ENCODE measurements at regions not wholly inside any gene's neighbourhood (a gene's known extent, or its start where the extent isn't known, plus 50 kb on each side); places are given as distances from the start of the nearest gene placed in this dataset.

DNA sequence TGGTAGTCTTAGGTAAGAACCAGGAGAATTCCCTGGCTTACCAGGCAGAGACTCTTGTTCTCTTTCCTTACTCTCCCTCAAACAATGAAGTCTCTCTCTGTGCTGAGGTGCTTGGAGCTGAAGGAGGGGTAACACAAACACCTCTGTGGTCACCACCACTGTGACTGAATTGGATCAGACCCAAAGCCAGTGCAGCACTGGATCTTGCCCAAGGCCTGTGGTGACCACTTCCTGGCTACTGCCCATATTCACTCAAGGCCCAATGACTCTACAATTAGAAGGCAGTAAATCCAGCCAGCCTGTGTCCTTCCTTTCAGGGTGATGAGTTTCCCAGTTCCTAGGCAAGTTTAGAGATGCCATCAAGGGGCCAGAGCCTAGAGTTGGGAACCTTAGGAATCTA, 706.8 kb downstream of the SLC4A3 start:
- no peaks in the 10 kb centered on the region for H3K27me3 ChIP-seq (ENCODE audit: insufficient read depth, low read length, poor library complexity, severe bottlenecking)
- H2AFZ ChIP-seq (ENCODE audit: low read length): no peak overlapping the region
- no peaks in the 10 kb centered on the region for H3K36me3 ChIP-seq (ENCODE audit: insufficient read depth, low read length)
- no peaks in the 10 kb centered on the region for H3K9me2 ChIP-seq (replicated peaks; ENCODE audit: low read depth, low read length)
- H4K20me1 ChIP-seq (ENCODE audit: insufficient read depth, low read length, poor library complexity, severe bottlenecking): no peaks in the 10 kb centered on the region
- no peaks in the 10 kb centered on the region for H3F3A ChIP-seq (ENCODE audit: low read depth)
- H3K79me2 ChIP-seq (ENCODE audit: insufficient read depth, low read length): no peaks in the 10 kb centered on the region
- no peak for TF ChIP-seq EZH2phosphoT487 (IDR thresholded peaks at IDR 0.05; ENCODE audit: borderline replicate concordance)
- TF ChIP-seq, protein P1, sequence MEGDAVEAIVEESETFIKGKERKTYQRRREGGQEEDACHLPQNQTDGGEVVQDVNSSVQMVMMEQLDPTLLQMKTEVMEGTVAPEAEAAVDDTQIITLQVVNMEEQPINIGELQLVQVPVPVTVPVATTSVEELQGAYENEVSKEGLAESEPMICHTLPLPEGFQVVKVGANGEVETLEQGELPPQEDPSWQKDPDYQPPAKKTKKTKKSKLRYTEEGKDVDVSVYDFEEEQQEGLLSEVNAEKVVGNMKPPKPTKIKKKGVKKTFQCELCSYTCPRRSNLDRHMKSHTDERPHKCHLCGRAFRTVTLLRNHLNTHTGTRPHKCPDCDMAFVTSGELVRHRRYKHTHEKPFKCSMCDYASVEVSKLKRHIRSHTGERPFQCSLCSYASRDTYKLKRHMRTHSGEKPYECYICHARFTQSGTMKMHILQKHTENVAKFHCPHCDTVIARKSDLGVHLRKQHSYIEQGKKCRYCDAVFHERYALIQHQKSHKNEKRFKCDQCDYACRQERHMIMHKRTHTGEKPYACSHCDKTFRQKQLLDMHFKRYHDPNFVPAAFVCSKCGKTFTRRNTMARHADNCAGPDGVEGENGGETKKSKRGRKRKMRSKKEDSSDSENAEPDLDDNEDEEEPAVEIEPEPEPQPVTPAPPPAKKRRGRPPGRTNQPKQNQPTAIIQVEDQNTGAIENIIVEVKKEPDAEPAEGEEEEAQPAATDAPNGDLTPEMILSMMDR (conservative IDR thresholded peaks at IDR 0.05; ENCODE audit: low read length): no peak
- H3K4me1 ChIP-seq (ENCODE audit: insufficient read depth, low read length, poor library complexity, severe bottlenecking): no peaks in the 10 kb centered on the region
- H3K9me3 ChIP-seq (ENCODE audit: insufficient read depth, low read depth, low read length): no peaks in the 10 kb centered on the region; the same call in 1 of the 2 replicates
- H3K4me2 ChIP-seq (ENCODE audit: low read depth, low read length, poor library complexity, severe bottlenecking): no peak overlapping the region
- H3K4me3 ChIP-seq (ENCODE audit: low read length, poor library complexity, severe bottlenecking): no peak overlapping the region
- H3K9ac ChIP-seq (ENCODE audit: low read depth, low read length, poor library complexity, severe bottlenecking): no peak overlapping the region

DNA sequence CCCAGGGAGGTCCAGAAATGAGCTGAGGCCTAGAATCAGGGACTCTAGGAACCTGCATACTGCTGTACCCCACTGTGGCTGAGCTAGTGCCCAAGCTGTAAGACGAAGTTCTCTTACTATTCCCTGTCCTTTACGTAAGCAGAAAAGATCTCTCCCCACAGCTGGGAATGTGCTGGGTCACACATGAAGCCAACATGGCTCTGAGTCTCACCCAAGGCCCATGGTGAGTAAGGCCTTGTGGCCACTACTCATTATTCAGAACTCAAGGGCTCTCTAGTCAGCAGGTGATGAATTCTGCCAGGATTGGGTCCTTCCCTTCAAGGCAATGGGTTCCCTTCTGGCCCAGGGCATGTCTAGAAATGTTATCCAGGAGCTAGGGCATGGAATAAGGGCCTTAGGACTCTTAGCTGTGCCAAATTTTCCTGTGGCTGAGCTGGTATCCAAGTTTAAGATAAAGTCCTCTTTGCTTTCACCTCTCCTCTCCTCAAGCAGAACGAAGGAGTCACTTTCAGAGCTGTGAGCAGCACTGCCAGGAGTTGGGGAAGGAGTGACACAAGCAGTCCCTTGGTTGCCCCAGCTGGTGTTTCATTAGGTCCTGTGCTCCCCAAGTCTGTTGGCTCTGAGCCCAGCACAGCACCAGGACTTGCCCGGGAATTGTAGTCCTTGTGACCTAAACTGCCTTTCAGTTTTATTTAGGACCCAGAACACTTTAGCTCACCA, 707.6 kb downstream of the SLC4A3 start:
- no peaks in the 10 kb centered on the region for H3K79me2 ChIP-seq (ENCODE audit: insufficient read depth, low read length)
- TF ChIP-seq, protein P1 (conservative IDR thresholded peaks at IDR 0.05; ENCODE audit: low read length): no peak
- TF ChIP-seq EZH2phosphoT487 (IDR thresholded peaks at IDR 0.05; ENCODE audit: borderline replicate concordance): no peak
- no peaks in the 10 kb centered on the region for H3K4me1 ChIP-seq (ENCODE audit: insufficient read depth, low read length, poor library complexity, severe bottlenecking)
- H3K9ac ChIP-seq (ENCODE audit: low read depth, low read length, poor library complexity, severe bottlenecking): no peak overlapping the region
- no peak overlapping the region for H3K4me3 ChIP-seq (ENCODE audit: low read length, poor library complexity, severe bottlenecking)
- H2AFZ ChIP-seq (ENCODE audit: low read length): no peak overlapping the region
- H3K9me2 ChIP-seq (replicated peaks; ENCODE audit: low read depth, low read length): no peaks in the 10 kb centered on the region
- no peaks in the 10 kb centered on the region for H3F3A ChIP-seq (ENCODE audit: low read depth)
- no peaks in the 10 kb centered on the region; the same call in 1 of the 2 replicates for H3K9me3 ChIP-seq (ENCODE audit: insufficient read depth, low read depth, low read length)
- H3K4me2 ChIP-seq (ENCODE audit: low read depth, low read length, poor library complexity, severe bottlenecking): no peak overlapping the region
- no peaks in the 10 kb centered on the region for H3K27me3 ChIP-seq (ENCODE audit: insufficient read depth, low read length, poor library complexity, severe bottlenecking)
- no peaks in the 10 kb centered on the region for H3K36me3 ChIP-seq (ENCODE audit: insufficient read depth, low read length)
- no peaks in the 10 kb centered on the region for H4K20me1 ChIP-seq (ENCODE audit: insufficient read depth, low read length, poor library complexity, severe bottlenecking)

DNA sequence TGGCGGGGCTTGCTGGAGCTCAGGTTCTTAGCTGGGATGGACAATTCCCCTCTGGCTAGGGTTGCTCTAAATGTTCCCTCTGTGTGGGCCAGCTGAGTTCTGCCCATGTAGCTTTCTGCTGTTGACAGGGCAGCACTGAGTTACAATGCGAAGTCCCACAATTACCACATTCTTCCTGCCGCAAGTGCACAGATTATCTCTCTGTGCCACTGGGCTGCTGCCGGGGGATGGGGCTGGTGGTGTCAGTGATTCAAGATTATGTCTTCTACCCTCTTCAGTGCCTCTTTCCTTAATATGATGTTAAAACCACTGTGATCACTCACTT, 708.1 kb downstream of the SLC4A3 start:
- Histone ChIP-seq H3K9me3 (ENCODE audit: insufficient read depth, low read depth, low read length) (no peaks in the 10 kb centered on the region; the same call in 1 of the 2 replicates), H3K9ac (ENCODE audit: low read depth, low read length, poor library complexity, severe bottlenecking) (no peak overlapping the region), H2AFZ (ENCODE audit: low read length) (no peak overlapping the region), H3K9me2 (replicated peaks; ENCODE audit: low read depth, low read length) (no peaks in the 10 kb centered on the region), H3K4me3 (ENCODE audit: low read length, poor library complexity, severe bottlenecking) (no peak overlapping the region), H3K79me2 (ENCODE audit: insufficient read depth, low read length) (no peaks in the 10 kb centered on the region), H3K27me3 (ENCODE audit: insufficient read depth, low read length, poor library complexity, severe bottlenecking) (no peaks in the 10 kb centered on the region), H3F3A (ENCODE audit: low read depth) (no peaks in the 10 kb centered on the region), H3K36me3 (ENCODE audit: insufficient read depth, low read length) (no peaks in the 10 kb centered on the region), H4K20me1 (ENCODE audit: insufficient read depth, low read length, poor library complexity, severe bottlenecking) (no peaks in the 10 kb centered on the region), H3K4me2 (ENCODE audit: low read depth, low read length, poor library complexity, severe bottlenecking) (no peak overlapping the region), H3K4me1 (ENCODE audit: insufficient read depth, low read length, poor library complexity, severe bottlenecking) (no peaks in the 10 kb centered on the region)
- TF ChIP-seq EZH2phosphoT487 (IDR thresholded peaks at IDR 0.05; ENCODE audit: borderline replicate concordance): no peak
- TF ChIP-seq, protein P1 (conservative IDR thresholded peaks at IDR 0.05; ENCODE audit: low read length): no peak

All from Loucy (cell line).